K562 (cell line): ENCODE measurements at regions not wholly inside any gene's neighbourhood (a gene's known extent, or its start where the extent isn't known, plus 50 kb on each side); places are given as distances from the start of the nearest gene placed in this dataset.

Source experiments
- CHD7 ChIP-seq: fragments of 200-600 bp; sonication (generic); IDR thresholded peaks from one replicate; pipeline ENCODE4 v1.6.1; 2012; ENCODE audit warnings: mild to moderate bottlenecking, low read depth, low read length, inconsistent platforms
- EZH2 ChIP-seq: IDR thresholded peaks from 2 replicates; pipeline ENCODE4 v1.6.1; 2012; ENCODE audit warnings: low read depth, mild to moderate bottlenecking, inconsistent platforms, low read length, borderline replicate concordance
- POLR2A ChIP-seq: fragments of 450-650 bp; conservative IDR thresholded peaks from 2 replicates; pipeline ENCODE4 v1.6.1; 2016
- ZBTB11 ChIP-seq, 3 experiments: fragments of 200-800 bp in 1 of 3; fragments of 250-450 bp in 1 of 3; fragments of 450-650 bp in 1 of 3; sonication (Bioruptor Pico) in 1 of 3; sonication (Bioruptor generic) in 1 of 3; formaldehyde crosslinking in 1 of 3; IDR thresholded peaks; 2 replicates each; pipeline versions ENCODE4 v1.6.1 to v1.8.0; 2016 to 2022; ENCODE audit warnings: mild to moderate bottlenecking in 2 of 3, missing genetic modification characterization in 2 of 3, missing compliant biosample characterization in 1 of 3, moderate library complexity in 1 of 3
- ZNF134 ChIP-seq: fragments of 250-450 bp; sonication (Bioruptor Pico); conservative IDR thresholded peaks from 2 replicates; pipeline ENCODE4 v1.4.0; 2020
- ZNF274 ChIP-seq: IDR thresholded peaks from 2 replicates; pipeline ENCODE4 v1.6.1; 2011; ENCODE audit warnings: low read depth, mild to moderate bottlenecking, low read length, moderate library complexity, borderline replicate concordance
- ZNF655 ChIP-seq: fragments of 250-450 bp; sonication (Bioruptor Pico); IDR thresholded peaks from 2 replicates; pipeline ENCODE4 v1.5.0; 2021

- no peak for TF ChIP-seq EZH2
- TF ChIP-seq ZNF655: no peak
- TF ChIP-seq ZNF274: no peak
- no peak for TF ChIP-seq POLR2A
- no peak for TF ChIP-seq CHD7
- TF ChIP-seq ZNF134: no peak
- no peak for TF ChIP-seq ZBTB11 (CRISPR knock-in tag; IDR thresholded peaks at IDR 0.05)
Measured at GRCh38 chr7:109256762-109257560, 687.3 kb downstream of the DNAJB9 start.
